PC-3 (cell line): ENCODE measurements at regions not wholly inside any gene's neighbourhood (a gene's known extent, or its start where the extent isn't known, plus 50 kb on each side); places are given as distances from the start of the nearest gene placed in this dataset.

Source experiments
- ATAC-seq: fragments of 200-7000 bp; cut with Tn5 transposase; 2 replicates; pipeline ENCODE4 v1.9.1; 2020; ENCODE audit warnings: mild to moderate bottlenecking, moderate library complexity
- BruUV-seq: library from RNA; stranded (reverse); fragments of 400-500 nt; replicated peaks from 2 replicates; lab custom pipeline; 2021; lab: Mats Ljungman, UMichigan
- CTCF ChIA-PET: fragments of 300-600 bp; sonication (Branson Sonifier 250); formaldehyde crosslinking; loops from one replicate; lab custom pipeline; 2022; ENCODE audit warnings: antibody characterized with exemption; lab: Charles Lee
- POLR2A ChIA-PET: fragments of 300-600 bp; sonication (Branson Sonifier 250); formaldehyde crosslinking; loops from one replicate; lab custom pipeline; 2022; ENCODE audit warnings: antibody characterized with exemption; ENCODE audit not compliant: unreplicated experiment; lab: Charles Lee
- DNase-seq: peaks from one replicate; pipeline ENCODE4 v3.0.0-alpha.2; 2015
- H2AFZ ChIP-seq: fragments of 300-600 bp; sonication (generic); 2 replicates; pipeline ENCODE4 v1.6.0; 2016; ENCODE audit warnings: antibody characterized with exemption, low read length
- H3F3A ChIP-seq: fragments of 300-600 bp; sonication (generic); one replicate; pipeline ENCODE4 v1.6.0; 2017; ENCODE audit warnings: antibody characterized with exemption, low read length, control low read depth, mild to moderate bottlenecking; ENCODE audit not compliant: unreplicated experiment
- H3K27ac ChIP-seq: fragments of 300-600 bp; sonication (generic); 2 replicates; pipeline ENCODE4 v1.5.1; 2016; ENCODE audit warnings: mild to moderate bottlenecking, low read length
- H3K27me3 ChIP-seq: fragments of 300-600 bp; sonication (generic); 2 replicates; pipeline ENCODE4 v1.6.1; 2016; ENCODE audit warnings: low read length, mixed read lengths
- H3K36me3 ChIP-seq: fragments of 300-600 bp; sonication (generic); 2 replicates; pipeline ENCODE4 v1.6.1; 2016; ENCODE audit warnings: low read depth, mixed run types, low read length, mixed read lengths
- H3K4me1 ChIP-seq: fragments of 300-600 bp; sonication (generic); 2 replicates; pipeline ENCODE4 v1.5.1; 2016; ENCODE audit warnings: low read length; ENCODE audit not compliant: insufficient read depth
- H3K4me2 ChIP-seq: fragments of 300-600 bp; sonication (generic); 2 replicates; pipeline ENCODE4 v1.6.0; 2016; ENCODE audit warnings: low read length
- H3K4me3 ChIP-seq: fragments of 300-600 bp; sonication (generic); 2 replicates; pipeline ENCODE4 v1.5.1; 2016; ENCODE audit warnings: mild to moderate bottlenecking, low read length, mixed read lengths
- H3K79me2 ChIP-seq: fragments of 300-600 bp; sonication (generic); 2 replicates; pipeline ENCODE4 v1.6.1; 2017; ENCODE audit warnings: low read length, mixed read lengths
- H3K9ac ChIP-seq: fragments of 300-600 bp; sonication (generic); 2 replicates; pipeline ENCODE4 v1.6.0; 2016; ENCODE audit warnings: mild to moderate bottlenecking, low read length
- H3K9me2 ChIP-seq: fragments of 300-600 bp; sonication (generic); replicated peaks from 2 replicates; pipeline ENCODE4 v1.6.1; 2016; ENCODE audit warnings: mixed run types, low read length, mixed read lengths
- H3K9me3 ChIP-seq: fragments of 300-600 bp; sonication (generic); 2 replicates; pipeline ENCODE4 v1.6.1; 2016; ENCODE audit warnings: low read length, mixed read lengths
- H4K20me1 ChIP-seq: fragments of 300-600 bp; sonication (generic); 2 replicates; pipeline ENCODE4 v1.6.1; 2016; ENCODE audit warnings: low read length, mixed read lengths
- CTCF ChIP-seq: fragments of 300-600 bp; sonication (generic); conservative IDR thresholded peaks from 2 replicates; pipeline ENCODE4 v1.5.1; 2017; ENCODE audit warnings: antibody characterized with exemption, low read depth, mild to moderate bottlenecking, low read length
- EZH2 ChIP-seq: fragments of 300-600 bp; sonication (generic); IDR thresholded peaks from one replicate; pipeline ENCODE4 v1.6.1; 2017; ENCODE audit warnings: antibody characterized with exemption, mild to moderate bottlenecking, low read length; ENCODE audit not compliant: unreplicated experiment
- EZH2phosphoT487 ChIP-seq: fragments of 300-600 bp; sonication (generic); IDR thresholded peaks from 2 replicates; pipeline ENCODE4 v1.6.1; 2018; ENCODE audit warnings: mild to moderate bottlenecking, antibody characterized with exemption, low read length, borderline replicate concordance
- intact Hi-C: fragments of 100-400 bp; cut with micrococcal nuclease; formaldehyde crosslinking; loops from 2 replicates; pipeline ENCODE4 v1.9.0; 2023

- Histone ChIP-seq H3K4me2 (peak overlapping the region; percentile 70), H3K9ac (peak overlapping the region; percentile 64), H3K79me2 (no peaks in the 10 kb centered on the region), H3K9me3 (no peaks in the 10 kb centered on the region), H3K4me3 (no peak overlapping the region), H3K27ac (peak overlapping the region; percentile 93), H3K36me3 (no peaks in the 10 kb centered on the region), H4K20me1 (no peaks in the 10 kb centered on the region), H3K9me2 (no peaks in the 10 kb centered on the region), H3F3A (no peaks in the 10 kb centered on the region), H3K27me3 (no peaks in the 10 kb centered on the region), H3K4me1 (peaks cover 25% of the 10 kb centered on the region), H2AFZ (no peak overlapping the region)
- ATAC-seq: peak; percentile 76
- no peak for TF ChIP-seq CTCF
- TF ChIP-seq EZH2: no peak
- TF ChIP-seq EZH2phosphoT487: no peak
- CTCF ChIA-PET: no interaction called here
- BruUV-seq: no TSS peak
- intact Hi-C loops: no loop called here
- DNase-seq: peak; percentile 88
- POLR2A ChIA-PET: no interaction called here
These were observed 258.3 kb downstream of the SRGAP2C start for GRCh38 chr1:121443001-121443540.

GRCh38 chr1:121444096-121444495 is 259.3 kb downstream of the SRGAP2C start:
- Histone ChIP-seq H2AFZ (no peak overlapping the region), H4K20me1 (no peaks in the 10 kb centered on the region), H3K27ac (peak overlapping the region; percentile 93), H3K4me3 (no peak overlapping the region), H3K36me3 (no peaks in the 10 kb centered on the region), H3K9me2 (no peaks in the 10 kb centered on the region), H3F3A (no peaks in the 10 kb centered on the region), H3K9ac (peak overlapping the region; percentile 64), H3K9me3 (no peaks in the 10 kb centered on the region), H3K27me3 (no peaks in the 10 kb centered on the region), H3K4me2 (peak overlapping the region; percentile 43), H3K4me1 (peaks cover 25% of the 10 kb centered on the region), H3K79me2 (no peaks in the 10 kb centered on the region)
- BruUV-seq: no TSS peak
- intact Hi-C loops: no loop called here
- ATAC-seq (peak; percentile 92), DNase-seq (peak; percentile 91)
- TF ChIP-seq EZH2phosphoT487 (no peak), CTCF (no peak), EZH2 (no peak)
- ChIA-PET POLR2A (no interaction called here), CTCF (no interaction called here)

GRCh38 chr1:121445679-121446078 is 260.9 kb downstream of the SRGAP2C start:
- Histone ChIP-seq H3K36me3 (no peaks in the 10 kb centered on the region), H3K9ac (no peak overlapping the region), H3K79me2 (no peaks in the 10 kb centered on the region), H3K27ac (no peak overlapping the region), H3F3A (no peaks in the 10 kb centered on the region), H3K9me3 (no peaks in the 10 kb centered on the region), H2AFZ (no peak overlapping the region), H3K27me3 (no peaks in the 10 kb centered on the region), H3K4me3 (no peak overlapping the region), H4K20me1 (no peaks in the 10 kb centered on the region), H3K4me1 (peaks cover 25% of the 10 kb centered on the region), H3K4me2 (no peak overlapping the region), H3K9me2 (no peaks in the 10 kb centered on the region)
- ATAC-seq (no peak), DNase-seq (no peak)
- TF ChIP-seq CTCF: no peak
- intact Hi-C loops: loop anchor here (5.0 kb wide), 1 partner anchor 47 kb away; no protein-coding TSS in a partner anchor
- ChIA-PET POLR2A (no interaction called here), CTCF (no interaction called here)
- no TSS peak for BruUV-seq
